SW 1271 (cell line): ENCODE measurements at regions not wholly inside any gene's neighbourhood (a gene's known extent, or its start where the extent isn't known, plus 50 kb on each side); places are given as distances from the start of the nearest gene placed in this dataset.

Source experiments
- DNase-seq, 2 experiments: peaks; one replicate each; lab custom pipeline; 2025; lab: John Stamatoyannopoulos, UW

DNA sequence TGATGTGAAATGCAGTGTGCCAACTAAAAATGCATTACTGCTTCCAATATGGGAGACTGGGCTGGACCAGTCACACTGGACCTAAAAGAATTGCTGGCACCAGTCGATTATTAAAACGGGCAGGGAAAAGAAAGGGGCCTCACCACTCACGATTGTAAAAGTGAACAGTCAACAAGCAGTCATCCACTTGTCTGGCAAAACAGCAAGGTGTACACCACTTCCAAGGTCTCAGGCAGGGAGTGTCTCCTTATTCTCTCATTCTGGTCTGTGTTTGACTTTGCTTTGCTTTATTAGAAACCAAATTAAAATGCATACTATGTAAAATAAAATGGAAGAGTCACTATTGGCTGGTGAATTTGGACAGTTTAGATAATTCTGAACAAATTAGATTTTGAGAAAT is 57.8 kb upstream of the TRPM3 start:
- no peak for DNase-seq

DNA sequence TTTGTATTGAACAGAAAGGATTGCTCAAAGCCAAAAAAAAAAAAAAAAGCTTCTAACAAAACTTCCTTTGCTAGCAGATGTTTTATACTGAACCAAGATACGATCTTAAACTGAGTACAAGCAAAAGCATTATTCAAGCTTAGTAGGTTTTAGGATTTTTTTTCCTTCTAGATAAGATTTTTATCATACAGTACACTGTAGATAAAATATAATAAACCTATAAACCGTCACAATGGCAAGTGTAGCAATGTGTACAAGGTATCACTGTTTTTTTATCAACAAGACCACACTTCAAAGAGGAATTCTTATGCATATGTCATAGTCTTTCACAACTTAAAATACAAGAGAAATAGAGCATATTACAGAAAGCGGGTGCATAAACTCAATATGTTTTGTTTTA is 56.5 kb upstream of the TRPM3 start:
- DNase-seq = no peak

DNA sequence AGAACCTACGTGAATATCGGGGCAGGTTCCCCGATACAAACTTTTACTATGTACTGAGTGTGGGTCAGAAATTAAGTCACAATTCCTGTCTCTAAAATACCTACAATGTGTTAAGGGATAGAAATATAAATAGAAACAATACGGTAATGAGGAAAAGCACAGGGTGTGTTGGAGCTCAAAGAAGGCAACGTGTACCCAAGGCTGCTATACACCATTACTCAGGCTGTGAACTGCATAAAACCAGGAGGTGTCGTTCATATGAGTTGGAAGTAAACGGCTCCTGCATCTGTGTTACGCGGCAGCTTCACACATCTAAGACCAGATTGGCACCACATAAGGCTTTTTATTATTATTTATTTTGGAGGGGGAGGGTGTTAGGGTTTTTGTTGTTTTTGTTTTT is 50.1 kb upstream of the TRPM3 start:
- no peak for DNase-seq
